ENCODE measurements at regions not wholly inside any gene's neighbourhood (a gene's known extent, or its start where the extent isn't known, plus 50 kb on each side); places are given as distances from the start of the nearest gene placed in this dataset.

DNA sequence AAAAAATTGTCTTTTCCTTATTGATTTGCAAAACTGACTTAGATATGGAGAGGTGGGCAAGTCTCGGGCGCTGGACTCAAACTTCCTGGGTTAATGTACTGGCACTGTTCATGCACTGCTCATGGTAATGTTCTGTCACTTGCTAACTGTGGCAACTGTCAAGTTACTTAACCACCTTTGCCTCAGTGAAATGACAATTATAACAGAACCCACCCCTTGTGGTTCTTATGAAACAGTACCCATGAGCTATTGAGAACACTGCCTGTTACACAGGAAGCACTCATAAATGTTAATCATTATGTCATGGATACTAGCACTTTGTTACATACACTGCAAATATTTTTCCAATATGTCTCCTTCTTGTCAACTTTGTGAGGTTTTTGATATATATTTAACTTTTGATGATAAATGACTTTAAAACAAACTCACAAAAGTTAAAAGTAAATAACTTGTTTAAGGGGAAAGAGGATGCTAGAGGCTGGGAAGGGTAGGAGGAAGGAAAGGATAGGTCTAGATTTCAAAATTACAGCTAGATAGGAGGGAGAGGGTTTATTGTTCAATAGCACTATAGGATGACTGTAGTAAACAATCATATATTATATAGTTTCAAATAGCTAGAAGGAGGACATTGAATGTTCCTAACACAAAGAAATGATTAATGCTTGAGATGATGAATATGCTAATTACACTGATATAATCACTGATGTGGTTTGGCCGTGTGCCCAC is 342.5 kb downstream of the ADGRL2 start:
- TF ChIP-seq CTCF (IDR thresholded peaks at IDR 0.05; ENCODE audit: low read length) (no peak), EZH2 (IDR thresholded peaks at IDR 0.05; ENCODE audit: borderline replicate concordance, low read length) (no peak)
